Activated CD8-positive, alpha-beta T cell treated with anti-CD3 and anti-CD28 coated beads for 36 hours (primary cell): ENCODE measurements at regions not wholly inside any gene's neighbourhood (a gene's known extent, or its start where the extent isn't known, plus 50 kb on each side); places are given as distances from the start of the nearest gene placed in this dataset.

Source experiments
- ATAC-seq: fragments of 200-7000 bp; cut with Tn5 transposase; one replicate; pipeline ENCODE4 v1.10.0; 2021; ENCODE audit warnings: mild to moderate bottlenecking, moderate library complexity
- CTCF ChIA-PET: fragments of 350-600 bp; sonication (Branson Sonifier 250); formaldehyde crosslinking; loops from one replicate; lab custom pipeline; 2021; ENCODE audit warnings: antibody characterized with exemption; lab: Charles Lee
- POLR2A ChIA-PET: fragments of 350-600 bp; sonication (Branson Sonifier 250); formaldehyde crosslinking; loops from one replicate; lab custom pipeline; 2021; ENCODE audit warnings: antibody characterized with exemption; lab: Charles Lee
- DNase-seq: peaks from one replicate; pipeline ENCODE4 v3.0.0-alpha.2; 2020
- H3K27ac Mint-ChIP-seq: one replicate; pipeline ENCODE4 v1.8.0; 2021; ENCODE audit warnings: mild to moderate bottlenecking, mixed read lengths
- H3K27me3 Mint-ChIP-seq: one replicate; pipeline ENCODE4 v1.8.0; 2021; ENCODE audit warnings: mixed read lengths
- H3K36me3 Mint-ChIP-seq: one replicate; pipeline ENCODE4 v1.8.0; 2021; ENCODE audit warnings: low read depth, mixed read lengths
- H3K4me1 Mint-ChIP-seq: one replicate; pipeline ENCODE4 v1.8.0; 2021; ENCODE audit warnings: low read depth, mixed read lengths
- H3K4me3 Mint-ChIP-seq: one replicate; pipeline ENCODE4 v1.8.0; 2021; ENCODE audit warnings: mild to moderate bottlenecking, moderate library complexity, mixed read lengths
- H3K9me3 Mint-ChIP-seq: one replicate; pipeline ENCODE4 v1.8.0; 2021; ENCODE audit warnings: mixed read lengths
- intact Hi-C: fragments of 100-400 bp; cut with micrococcal nuclease; formaldehyde crosslinking; loops from one replicate; pipeline ENCODE4 v1.10.0; 2022
- TF ChIP-seq, protein P1 (sequence below): fragments of 200-600 bp; IDR thresholded peaks from one replicate; pipeline ENCODE4 v1.8.0; 2022; ENCODE audit warnings: antibody characterized with exemption, mild to moderate bottlenecking

DNA sequence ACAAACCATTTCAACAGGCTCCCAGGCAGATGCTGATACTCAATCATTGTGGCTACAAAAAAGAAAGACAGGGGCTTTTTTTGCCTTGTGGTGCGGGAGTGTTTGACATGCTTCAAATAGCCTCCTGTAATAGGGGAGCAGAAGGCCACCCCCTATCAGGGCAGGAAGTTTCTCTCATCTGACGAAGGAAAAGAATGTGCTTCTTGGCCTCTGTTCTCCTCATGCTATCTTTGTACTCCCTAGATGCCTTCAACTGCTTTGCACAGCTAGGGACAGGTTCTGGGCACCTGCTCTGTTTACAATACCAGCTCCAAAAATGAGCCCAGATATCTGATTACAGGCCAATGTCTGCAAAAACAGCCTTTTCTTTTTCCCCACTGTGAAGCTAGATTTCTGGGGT is 391.1 kb downstream of the STIM2 start:
- H3K4me1 Mint-ChIP-seq = no peaks in the 10 kb centered on the region
- H3K9me3 Mint-ChIP-seq = peaks cover 1% of the 10 kb centered on the region
- no peak for ATAC-seq
- no peak for DNase-seq
- TF ChIP-seq, protein P1, sequence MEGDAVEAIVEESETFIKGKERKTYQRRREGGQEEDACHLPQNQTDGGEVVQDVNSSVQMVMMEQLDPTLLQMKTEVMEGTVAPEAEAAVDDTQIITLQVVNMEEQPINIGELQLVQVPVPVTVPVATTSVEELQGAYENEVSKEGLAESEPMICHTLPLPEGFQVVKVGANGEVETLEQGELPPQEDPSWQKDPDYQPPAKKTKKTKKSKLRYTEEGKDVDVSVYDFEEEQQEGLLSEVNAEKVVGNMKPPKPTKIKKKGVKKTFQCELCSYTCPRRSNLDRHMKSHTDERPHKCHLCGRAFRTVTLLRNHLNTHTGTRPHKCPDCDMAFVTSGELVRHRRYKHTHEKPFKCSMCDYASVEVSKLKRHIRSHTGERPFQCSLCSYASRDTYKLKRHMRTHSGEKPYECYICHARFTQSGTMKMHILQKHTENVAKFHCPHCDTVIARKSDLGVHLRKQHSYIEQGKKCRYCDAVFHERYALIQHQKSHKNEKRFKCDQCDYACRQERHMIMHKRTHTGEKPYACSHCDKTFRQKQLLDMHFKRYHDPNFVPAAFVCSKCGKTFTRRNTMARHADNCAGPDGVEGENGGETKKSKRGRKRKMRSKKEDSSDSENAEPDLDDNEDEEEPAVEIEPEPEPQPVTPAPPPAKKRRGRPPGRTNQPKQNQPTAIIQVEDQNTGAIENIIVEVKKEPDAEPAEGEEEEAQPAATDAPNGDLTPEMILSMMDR = no peak
- intact Hi-C loops = no loop called here
- H3K4me3 Mint-ChIP-seq = no peak overlapping the region
- H3K27me3 Mint-ChIP-seq = no peaks in the 10 kb centered on the region
- ChIA-PET POLR2A (no interaction called here), CTCF (no interaction called here)
- H3K36me3 Mint-ChIP-seq = no peaks in the 10 kb centered on the region
- H3K27ac Mint-ChIP-seq = no peak overlapping the region

DNA sequence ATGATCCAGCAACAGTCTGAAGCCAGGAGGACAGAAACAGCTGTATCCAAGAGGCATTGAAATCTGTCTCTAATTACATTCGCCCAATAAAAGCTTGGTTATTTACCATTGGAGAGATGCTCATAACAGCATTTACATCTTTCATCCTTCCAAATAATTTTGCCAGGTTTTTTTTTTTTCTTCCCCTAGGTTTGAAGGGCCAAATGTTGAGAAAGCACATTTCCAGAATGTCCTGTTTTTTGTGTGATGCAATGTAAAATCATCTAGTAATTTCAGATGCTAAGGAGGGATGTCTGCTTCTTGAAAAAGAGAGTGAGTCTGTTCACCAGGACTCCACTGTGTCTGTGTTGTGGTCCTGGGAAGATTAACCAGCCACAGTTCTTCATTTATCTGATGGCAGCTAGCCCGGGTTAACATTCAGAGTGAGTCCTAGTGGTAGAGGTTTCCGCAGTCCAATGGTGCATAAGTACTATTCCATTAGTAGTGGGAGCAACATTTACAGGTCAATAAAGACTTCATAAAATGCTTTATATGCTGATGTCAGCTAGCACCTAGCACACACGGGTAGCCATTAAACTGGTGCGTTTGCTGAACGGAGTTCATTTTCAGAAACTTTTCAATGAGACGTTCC is 406.8 kb downstream of the STIM2 start:
- Mint-ChIP-seq H3K4me1 (no peaks in the 10 kb centered on the region), H3K4me3 (no peak overlapping the region), H3K27ac (no peak overlapping the region), H3K27me3 (no peaks in the 10 kb centered on the region), H3K9me3 (no peaks in the 10 kb centered on the region), H3K36me3 (no peaks in the 10 kb centered on the region)
- no peak for ATAC-seq
- intact Hi-C loops = no loop called here
- ChIA-PET POLR2A (no interaction called here), CTCF (no interaction called here)
- TF ChIP-seq, protein P1 = no peak
- no peak for DNase-seq

DNA sequence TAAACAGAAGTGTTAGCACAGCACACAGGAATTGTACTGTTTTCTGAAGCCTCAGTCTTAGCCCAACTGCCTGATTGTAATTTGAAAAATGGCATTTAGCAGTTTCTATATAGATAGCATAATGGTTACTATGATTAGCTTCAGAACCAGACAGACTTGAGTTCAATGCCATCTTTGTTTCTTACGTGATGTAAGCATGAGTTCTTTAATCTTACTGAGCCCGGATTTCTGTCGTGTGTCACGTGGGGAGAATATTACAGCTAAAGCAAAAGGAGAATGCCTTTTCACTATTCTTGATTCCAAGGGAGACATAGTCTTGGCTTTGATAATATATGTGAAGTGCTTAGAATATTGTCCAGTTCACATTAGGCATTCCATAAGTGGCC is 407.3 kb downstream of the STIM2 start:
- H3K9me3 Mint-ChIP-seq = no peaks in the 10 kb centered on the region
- ChIA-PET CTCF (no interaction called here), POLR2A (no interaction called here)
- no peak overlapping the region for H3K27ac Mint-ChIP-seq
- H3K36me3 Mint-ChIP-seq = no peaks in the 10 kb centered on the region
- no peak overlapping the region for H3K4me3 Mint-ChIP-seq
- ATAC-seq (no peak), DNase-seq (no peak)
- no peaks in the 10 kb centered on the region for H3K4me1 Mint-ChIP-seq
- TF ChIP-seq, protein P1 = no peak
- H3K27me3 Mint-ChIP-seq = no peaks in the 10 kb centered on the region
- intact Hi-C loops = no loop called here

DNA sequence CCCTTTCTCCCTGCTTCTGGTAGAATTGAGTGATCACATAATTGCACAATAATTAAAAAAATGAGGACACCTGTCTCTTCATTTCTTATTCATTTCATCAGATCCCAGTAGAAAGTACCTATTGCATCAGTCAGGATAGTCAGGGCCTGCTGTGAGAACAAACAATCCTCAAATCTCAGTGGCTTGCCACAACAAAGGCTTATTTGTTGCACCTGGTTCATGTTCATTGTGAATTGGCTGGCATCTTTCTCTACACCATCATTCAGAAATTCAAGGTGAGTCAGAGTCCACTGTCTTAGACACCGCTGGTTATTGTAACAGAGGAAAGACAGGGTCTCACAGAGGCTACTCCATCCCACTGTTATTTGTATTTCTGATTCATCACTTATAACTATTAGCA is 409.8 kb downstream of the STIM2 start:
- ATAC-seq (no peak), DNase-seq (no peak)
- Mint-ChIP-seq H3K27ac (no peak overlapping the region), H3K4me1 (no peaks in the 10 kb centered on the region), H3K27me3 (no peaks in the 10 kb centered on the region), H3K4me3 (no peak overlapping the region), H3K9me3 (no peaks in the 10 kb centered on the region), H3K36me3 (no peaks in the 10 kb centered on the region)
- ChIA-PET POLR2A (no interaction called here), CTCF (no interaction called here)
- intact Hi-C loops = no loop called here
- TF ChIP-seq, protein P1 = no peak

DNA sequence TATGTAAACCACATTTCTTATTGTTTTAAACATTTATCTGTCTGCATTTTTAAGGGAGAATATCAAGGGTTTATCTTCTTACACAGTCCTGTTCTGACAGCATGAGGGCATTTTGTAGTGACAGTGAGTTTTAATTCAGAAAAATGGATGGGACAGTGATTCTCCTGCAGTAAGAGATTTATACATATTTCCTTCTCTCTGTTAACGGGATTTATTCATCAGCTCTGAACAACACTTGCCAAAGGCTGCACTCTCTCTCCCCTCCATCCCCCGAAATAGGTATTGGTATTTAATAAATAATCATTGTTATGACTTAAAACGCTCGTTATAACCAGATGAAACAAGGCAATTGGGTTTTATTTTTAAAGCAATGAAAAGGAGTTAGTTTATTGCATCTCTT is 410.9 kb downstream of the STIM2 start:
- no peaks in the 10 kb centered on the region for H3K4me1 Mint-ChIP-seq
- intact Hi-C loops = no loop called here
- DNase-seq (no peak), ATAC-seq (no peak)
- H3K9me3 Mint-ChIP-seq = no peaks in the 10 kb centered on the region
- no peaks in the 10 kb centered on the region for H3K27me3 Mint-ChIP-seq
- no peak overlapping the region for H3K4me3 Mint-ChIP-seq
- ChIA-PET CTCF (no interaction called here), POLR2A (no interaction called here)
- H3K36me3 Mint-ChIP-seq = no peaks in the 10 kb centered on the region
- no peak overlapping the region for H3K27ac Mint-ChIP-seq
- TF ChIP-seq, protein P1 = no peak
